Endothelial cell of umbilical vein (primary cell): ENCODE measurements at regions not wholly inside any gene's neighbourhood (a gene's known extent, or its start where the extent isn't known, plus 50 kb on each side); places are given as distances from the start of the nearest gene placed in this dataset.

ENCODE experiments used
- BruUV-seq: library from RNA; stranded (reverse); fragments of 400-500 nt; replicated peaks from 2 replicates; lab custom pipeline; 2021; lab: Mats Ljungman, UMichigan
- CTCF ChIA-PET: fragments of 300-600, 350-600 bp; sonication (Branson Sonifier 250); formaldehyde crosslinking; loops from one replicate; lab custom pipeline; 2021; ENCODE audit warnings: antibody characterized with exemption, inconsistent platforms; lab: Charles Lee
- POLR2A ChIA-PET: fragments of 300-600, 350-600 bp; sonication (Branson Sonifier 250); formaldehyde crosslinking; loops from one replicate; lab custom pipeline; 2021; ENCODE audit warnings: antibody characterized with exemption, inconsistent platforms; lab: Charles Lee
- DNase-seq: peaks from one replicate; pipeline ENCODE4 v3.0.0-alpha.2; 2011; ENCODE audit warnings: low read depth, low spot score
- FAIRE-seq: peaks from 2 replicates; lab custom pipeline; 2011; peaks lifted over from hg19 to GRCh38; lab: Jason Lieb, UNC
- H2AFZ ChIP-seq: 2 replicates; pipeline ENCODE4 v1.6.0; 2012; ENCODE audit warnings: low read depth, low read length, control low read depth, inconsistent platforms
- H3K27ac ChIP-seq: 2 replicates; pipeline ENCODE4 v1.5.1; 2011; ENCODE audit warnings: low read depth, mild to moderate bottlenecking, control low read depth, low read length, moderate library complexity; ENCODE audit not compliant: insufficient read depth
- H3K27me3 ChIP-seq, 2 experiments: 2 replicates each; pipeline versions ENCODE4 v1.6.0 to v1.6.1; 2011; ENCODE audit warnings: low read length in 2 of 2, mixed read lengths in 1 of 2; ENCODE audit not compliant: control insufficient read depth in 2 of 2, insufficient read depth in 2 of 2
- H3K36me3 ChIP-seq, 2 experiments: 2 replicates in 1 of 2; 3 replicates in 1 of 2; pipeline ENCODE4 v1.5.1; 2011; ENCODE audit warnings: low read length in 2 of 2, mild to moderate bottlenecking in 1 of 2, moderate library complexity in 1 of 2; ENCODE audit not compliant: control insufficient read depth in 2 of 2, insufficient read depth in 2 of 2; ENCODE audit errors: extremely low read depth in 1 of 2
- H3K4me1 ChIP-seq: 3 replicates; pipeline ENCODE4 v1.5.1; 2011; ENCODE audit warnings: mild to moderate bottlenecking, low read length; ENCODE audit not compliant: control insufficient read depth, insufficient read depth; ENCODE audit errors: extremely low read depth
- H3K4me2 ChIP-seq: 2 replicates; pipeline ENCODE4 v1.6.1; 2011; ENCODE audit warnings: low read length, control low read depth, mixed read lengths; ENCODE audit not compliant: insufficient read depth
- H3K4me3 ChIP-seq, 3 experiments: fragments of 200-600 bp in 1 of 3; sonication (generic), shearing (Covaris generic) in 1 of 3; replicated peaks in 1 of 3; 2 replicates each; pipeline ENCODE4 v1.5.1; 2011 to 2016; ENCODE audit warnings: control low read depth in 3 of 3, low read length in 3 of 3, mild to moderate bottlenecking in 2 of 3, inconsistent platforms in 1 of 3, low read depth in 1 of 3, moderate library complexity in 1 of 3; ENCODE audit not compliant: insufficient read depth in 1 of 3
- H3K79me2 ChIP-seq: 2 replicates; pipeline ENCODE4 v1.6.0; 2012; ENCODE audit warnings: low read length, inconsistent platforms; ENCODE audit not compliant: control insufficient read depth, insufficient read depth
- H3K9ac ChIP-seq: replicated peaks from 2 replicates; pipeline ENCODE3; 2011; ENCODE audit warnings: low read length, control low read depth; ENCODE audit not compliant: insufficient read depth; ENCODE audit errors: extremely low read depth
- H3K9me1 ChIP-seq: replicated peaks from 3 replicates; pipeline ENCODE4 v1.6.0; 2011; ENCODE audit warnings: mild to moderate bottlenecking, low read length; ENCODE audit not compliant: control insufficient read depth, insufficient read depth; ENCODE audit errors: extremely low read depth
- H3K9me3 ChIP-seq: replicated peaks from 2 replicates; pipeline ENCODE4 v1.5.1; 2012; ENCODE audit warnings: low read length, inconsistent platforms; ENCODE audit not compliant: control insufficient read depth, insufficient read depth
- H4K20me1 ChIP-seq: replicated peaks from 2 replicates; pipeline ENCODE3; 2011; ENCODE audit warnings: mild to moderate bottlenecking, low read length; ENCODE audit not compliant: control insufficient read depth, insufficient read depth; ENCODE audit errors: extremely low read depth
- CTCF ChIP-seq, 2 donors: IDR thresholded peaks; 1 replicate in 1 of 2; 2 replicates in 1 of 2; pipeline ENCODE4 v1.5.1; 2011; ENCODE audit warnings: low read length in 2 of 2, mild to moderate bottlenecking in 2 of 2, moderate library complexity in 2 of 2, control low read depth in 1 of 2, inconsistent platforms in 1 of 2, low read depth in 1 of 2; ENCODE audit not compliant: insufficient read depth in 1 of 2; ENCODE audit errors: extremely low read depth in 1 of 2
- EZH2 ChIP-seq: IDR thresholded peaks from 2 replicates; pipeline ENCODE4 v1.6.1; 2012; ENCODE audit warnings: borderline replicate concordance, low read depth, mild to moderate bottlenecking, moderate library complexity, low read length, inconsistent platforms; ENCODE audit not compliant: severe bottlenecking
- FOS ChIP-seq: IDR thresholded peaks from 2 replicates; pipeline ENCODE4 v1.6.1; 2011; ENCODE audit warnings: mild to moderate bottlenecking, low read length, moderate library complexity, borderline replicate concordance; ENCODE audit not compliant: insufficient read depth
- GATA2 ChIP-seq: IDR thresholded peaks from 2 replicates; pipeline ENCODE4 v1.7.0; 2011; ENCODE audit warnings: low read depth, mild to moderate bottlenecking, moderate library complexity, mixed read lengths, low read length; ENCODE audit not compliant: insufficient read length, insufficient read depth
- JUN ChIP-seq: IDR thresholded peaks from 2 replicates; pipeline ENCODE4 v1.6.1; 2011; ENCODE audit warnings: borderline replicate concordance, low read depth; ENCODE audit not compliant: insufficient read length, insufficient read depth
- MAX ChIP-seq: IDR thresholded peaks from 2 replicates; pipeline ENCODE4 v1.6.1; 2011; ENCODE audit not compliant: insufficient read depth, insufficient read length
- MYC ChIP-seq: IDR thresholded peaks from one replicate; pipeline ENCODE4 v1.6.1; 2011; ENCODE audit warnings: mild to moderate bottlenecking, low read depth, low read length
- POLR2A ChIP-seq: IDR thresholded peaks from 2 replicates; pipeline ENCODE4 v1.6.1; 2012; ENCODE audit warnings: low read depth, mild to moderate bottlenecking, control low read depth, low read length
- POLR2AphosphoS5 ChIP-seq: IDR thresholded peaks from 2 replicates; pipeline ENCODE4 v1.6.1; 2012; ENCODE audit warnings: low read depth, mild to moderate bottlenecking, control low read depth, low read length, moderate library complexity; ENCODE audit not compliant: insufficient read depth
- dilution Hi-C: fragments of 300-500 bp; cut with MboI; formaldehyde crosslinking; loops from one replicate; pipeline ENCODE4 v1.15.0; 2019; ENCODE audit warnings: low sequenced_read_pairs; ENCODE audit not compliant: extremely low pct_ligation_motif_present
- intact Hi-C: fragments of 100-400 bp; cut with micrococcal nuclease; formaldehyde crosslinking; loops from one replicate; pipeline ENCODE4 v1.10.0; 2022

- H3K36me3 ChIP-seq, result no peaks in the 10 kb centered on the region
- no peak for FAIRE-seq
- BruUV-seq, result no TSS peak
- dilution Hi-C loops (no loop called here), intact Hi-C loops (no loop called here)
- H3K9me3 ChIP-seq, result no peaks in the 10 kb centered on the region
- no peak overlapping the region for H3K4me3 ChIP-seq
- CTCF ChIA-PET, result interaction anchor here (1.0 kb wide), 1 partner anchor 12 kb away, joined by 3 read pairs; no protein-coding TSS in a partner anchor
- no peaks in the 10 kb centered on the region for H3K4me1 ChIP-seq
- H3K79me2 ChIP-seq, result no peaks in the 10 kb centered on the region
- H4K20me1 ChIP-seq, result no peaks in the 10 kb centered on the region
- DNase-seq, result no peak
- no peak overlapping the region for H2AFZ ChIP-seq
- H3K9me1 ChIP-seq, result no peaks in the 10 kb centered on the region
- no peak overlapping the region for H3K27ac ChIP-seq
- H3K4me2 ChIP-seq, result no peak overlapping the region
- peaks cover 0 to 2% of the 10 kb centered on the region in 2 experiments for H3K27me3 ChIP-seq
- H3K9ac ChIP-seq, result no peak overlapping the region
- POLR2A ChIA-PET, result no interaction called here
- no peak for TF ChIP-seq FOS
- no peak for TF ChIP-seq POLR2A
- no peak for TF ChIP-seq JUN
- no peak for TF ChIP-seq MAX
- TF ChIP-seq CTCF (IDR thresholded peaks at IDR 0.05; ENCODE audit: extremely low read depth in 1 of 2, insufficient read depth in 1 of 2, low read depth in 1 of 2, low read length in 2 of 2), result no peak
- no peak for TF ChIP-seq GATA2
- no peak for TF ChIP-seq EZH2
- no peak for TF ChIP-seq POLR2AphosphoS5
- no peak for TF ChIP-seq MYC
Measured at GRCh38 chr7:46150721-46151120, 229.6 kb upstream of the IGFBP3 start.
